Activated T-cell treated with anti-CD3 and anti-CD28 coated beads for 48 hours (primary cell): ENCODE measurements at regions not wholly inside any gene's neighbourhood (a gene's known extent, or its start where the extent isn't known, plus 50 kb on each side); places are given as distances from the start of the nearest gene placed in this dataset.
"Not testable (repeated sequence)": the region's sequence is repeated elsewhere in the genome, so short reads cannot be mapped to it uniquely, and the experiment has no call there.

ENCODE experiments used
- DNase-seq: peaks from one replicate; pipeline ENCODE4 v3.0.0-alpha.2; 2020; ENCODE audit warnings: low read depth

- DNase-seq, result no peak
Measured at GRCh38 chr2:231644426-231644825, 51.8 kb downstream of the TEX44 start.

- no peak for DNase-seq
Measured at GRCh38 chr2:231646476-231646875, 53.8 kb downstream of the TEX44 start.

GRCh38 chr2:231648579-231649174, 56.0 kb downstream of the TEX44 start:
- peak; percentile 63 for DNase-seq

- DNase-seq, result not testable (repeated sequence)
Measured at GRCh38 chr2:231651561-231651960, 56.8 kb upstream of the PTMA start.

GRCh38 chr2:231655488-231655887, 52.8 kb upstream of the PTMA start:
- no peak for DNase-seq

GRCh38 chr2:231655894-231656293, 52.4 kb upstream of the PTMA start:
- no peak for DNase-seq
